Activated CD4-positive, alpha-beta T cell treated with anti-CD3 and anti-CD28 coated beads, Interleukin-10, Interleukin-2, amounts not matched to agents 100 ng/mL and 50 ng/mL, durations not matched to agents 16 hours and 8 hours (primary cell): ENCODE measurements at regions not wholly inside any gene's neighbourhood (a gene's known extent, or its start where the extent isn't known, plus 50 kb on each side); places are given as distances from the start of the nearest gene placed in this dataset.
"Not testable (repeated sequence)": the region's sequence is repeated elsewhere in the genome, so short reads cannot be mapped to it uniquely, and the experiment has no call there.

Experiments used
- DNase-seq: peaks from one replicate; pipeline ENCODE4 v3.0.0-alpha.2; 2020

- no peak for DNase-seq
These were observed 221.5 kb downstream of the MBL2 start for GRCh38 chr10:52551046-52551445.

- DNase-seq, result no peak
These were observed 214.5 kb downstream of the MBL2 start for GRCh38 chr10:52558090-52558489.

GRCh38 chr10:52561322-52561721, 211.3 kb downstream of the MBL2 start:
- no peak for DNase-seq

- no peak for DNase-seq
These were observed 209.2 kb downstream of the MBL2 start for GRCh38 chr10:52563360-52563759.

- peak; percentile 0 for DNase-seq
These were observed 205.9 kb downstream of the MBL2 start for GRCh38 chr10:52566471-52567246.

GRCh38 chr10:52567247-52567580, 205.4 kb downstream of the MBL2 start:
- no peak for DNase-seq

GRCh38 chr10:52568309-52568708, 204.3 kb downstream of the MBL2 start:
- no peak for DNase-seq

- DNase-seq, result no peak
These were observed 202.1 kb downstream of the MBL2 start for GRCh38 chr10:52570490-52570889.

- no peak for DNase-seq
These were observed 201.6 kb downstream of the MBL2 start for GRCh38 chr10:52571018-52571417.

- no peak for DNase-seq
These were observed 200.9 kb downstream of the MBL2 start for GRCh38 chr10:52571516-52572182.

GRCh38 chr10:52573347-52573746, 199.2 kb downstream of the MBL2 start:
- DNase-seq, result no peak

GRCh38 chr10:52574697-52575096, 197.9 kb downstream of the MBL2 start:
- no peak for DNase-seq

GRCh38 chr10:52577047-52577446, 195.5 kb downstream of the MBL2 start:
- no peak for DNase-seq

GRCh38 chr10:52578871-52579405, 193.6 kb downstream of the MBL2 start:
- no peak for DNase-seq

GRCh38 chr10:52581636-52582035, 190.9 kb downstream of the MBL2 start:
- not testable (repeated sequence) for DNase-seq

- no peak for DNase-seq
These were observed 189.2 kb downstream of the MBL2 start for GRCh38 chr10:52583336-52583735.

GRCh38 chr10:52586710-52587109, 185.9 kb downstream of the MBL2 start:
- DNase-seq, result no peak

- no peak for DNase-seq
These were observed 175.3 kb downstream of the MBL2 start for GRCh38 chr10:52597189-52597863.

GRCh38 chr10:52598936-52599335, 173.6 kb downstream of the MBL2 start:
- no peak for DNase-seq

GRCh38 chr10:52599551-52600200, 172.9 kb downstream of the MBL2 start:
- no peak for DNase-seq

- DNase-seq, result not testable (repeated sequence)
These were observed 168.5 kb downstream of the MBL2 start for GRCh38 chr10:52604131-52604530.

GRCh38 chr10:52609071-52609470, 163.5 kb downstream of the MBL2 start:
- DNase-seq, result no peak

- DNase-seq, result no peak
These were observed 162.9 kb downstream of the MBL2 start for GRCh38 chr10:52609626-52610240.
